A673 (cell line): ENCODE measurements at regions not wholly inside any gene's neighbourhood (a gene's known extent, or its start where the extent isn't known, plus 50 kb on each side); places are given as distances from the start of the nearest gene placed in this dataset.
"Not testable (repeated sequence)": the region's sequence is repeated elsewhere in the genome, so short reads cannot be mapped to it uniquely, and the experiment has no call there.

ENCODE experiments used
- EZH2 ChIP-seq: fragments of 200-600 bp; sonication (generic); IDR thresholded peaks from 2 replicates; pipeline ENCODE4 v1.6.1; 2017; ENCODE audit warnings: borderline replicate concordance, low read depth, mild to moderate bottlenecking, mixed read lengths, antibody characterized with exemption, low read length; ENCODE audit not compliant: poor library complexity, severe bottlenecking
- TF ChIP-seq, protein P1 (sequence below): fragments of 300-800, 200-600 bp; sonication (generic); conservative IDR thresholded peaks from 2 replicates; pipeline ENCODE4 v1.5.1; 2017; ENCODE audit warnings: low read depth, mild to moderate bottlenecking, antibody characterized with exemption, low read length, moderate library complexity, mixed read lengths

DNA sequence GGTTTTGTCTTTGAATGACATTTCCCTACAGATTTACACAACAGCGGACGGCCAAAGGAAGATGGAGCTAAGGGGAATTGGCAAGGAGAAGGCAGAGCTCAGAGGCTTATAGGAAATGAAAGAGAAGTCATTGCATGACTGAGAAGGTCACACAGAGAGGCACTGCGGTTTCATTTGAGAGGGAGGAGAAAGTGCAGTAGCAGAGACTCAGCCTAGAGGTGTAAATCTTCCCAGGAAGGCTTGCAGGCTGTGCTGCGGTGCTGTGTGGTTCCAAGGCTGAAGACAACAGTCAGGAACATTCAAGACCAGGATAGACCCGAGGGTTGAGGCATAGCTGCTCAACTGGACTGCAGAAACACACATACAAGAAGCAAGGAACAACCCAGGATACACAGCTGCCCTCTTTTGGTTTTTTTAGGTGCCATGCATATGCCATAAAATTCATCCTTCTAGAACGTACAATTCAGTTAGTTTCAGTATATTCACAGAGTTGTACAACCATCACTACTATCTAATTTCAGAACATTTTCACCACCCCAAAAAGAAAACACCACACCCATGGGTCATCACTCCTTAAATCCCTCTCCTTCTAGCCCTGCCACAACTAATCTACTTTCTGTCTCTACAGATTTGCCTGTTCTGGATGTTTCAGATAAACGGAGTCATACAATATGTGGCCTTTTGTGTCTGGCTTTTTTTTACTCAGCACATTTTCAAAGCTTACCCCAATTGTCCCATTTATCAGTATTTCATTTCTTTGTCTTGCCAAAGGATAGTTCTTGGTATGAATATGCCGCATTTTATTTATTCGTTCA lies 313.5 kb downstream of the ANAPC1 start:
- TF ChIP-seq, protein P1, sequence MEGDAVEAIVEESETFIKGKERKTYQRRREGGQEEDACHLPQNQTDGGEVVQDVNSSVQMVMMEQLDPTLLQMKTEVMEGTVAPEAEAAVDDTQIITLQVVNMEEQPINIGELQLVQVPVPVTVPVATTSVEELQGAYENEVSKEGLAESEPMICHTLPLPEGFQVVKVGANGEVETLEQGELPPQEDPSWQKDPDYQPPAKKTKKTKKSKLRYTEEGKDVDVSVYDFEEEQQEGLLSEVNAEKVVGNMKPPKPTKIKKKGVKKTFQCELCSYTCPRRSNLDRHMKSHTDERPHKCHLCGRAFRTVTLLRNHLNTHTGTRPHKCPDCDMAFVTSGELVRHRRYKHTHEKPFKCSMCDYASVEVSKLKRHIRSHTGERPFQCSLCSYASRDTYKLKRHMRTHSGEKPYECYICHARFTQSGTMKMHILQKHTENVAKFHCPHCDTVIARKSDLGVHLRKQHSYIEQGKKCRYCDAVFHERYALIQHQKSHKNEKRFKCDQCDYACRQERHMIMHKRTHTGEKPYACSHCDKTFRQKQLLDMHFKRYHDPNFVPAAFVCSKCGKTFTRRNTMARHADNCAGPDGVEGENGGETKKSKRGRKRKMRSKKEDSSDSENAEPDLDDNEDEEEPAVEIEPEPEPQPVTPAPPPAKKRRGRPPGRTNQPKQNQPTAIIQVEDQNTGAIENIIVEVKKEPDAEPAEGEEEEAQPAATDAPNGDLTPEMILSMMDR = not testable (repeated sequence)
- not testable (repeated sequence) for TF ChIP-seq EZH2
